ENCODE measurements at regions not wholly inside any gene's neighbourhood (a gene's known extent, or its start where the extent isn't known, plus 50 kb on each side); places are given as distances from the start of the nearest gene placed in this dataset.
"Not testable (repeated sequence)": the region's sequence is repeated elsewhere in the genome, so short reads cannot be mapped to it uniquely, and the experiment has no call there.

DNA sequence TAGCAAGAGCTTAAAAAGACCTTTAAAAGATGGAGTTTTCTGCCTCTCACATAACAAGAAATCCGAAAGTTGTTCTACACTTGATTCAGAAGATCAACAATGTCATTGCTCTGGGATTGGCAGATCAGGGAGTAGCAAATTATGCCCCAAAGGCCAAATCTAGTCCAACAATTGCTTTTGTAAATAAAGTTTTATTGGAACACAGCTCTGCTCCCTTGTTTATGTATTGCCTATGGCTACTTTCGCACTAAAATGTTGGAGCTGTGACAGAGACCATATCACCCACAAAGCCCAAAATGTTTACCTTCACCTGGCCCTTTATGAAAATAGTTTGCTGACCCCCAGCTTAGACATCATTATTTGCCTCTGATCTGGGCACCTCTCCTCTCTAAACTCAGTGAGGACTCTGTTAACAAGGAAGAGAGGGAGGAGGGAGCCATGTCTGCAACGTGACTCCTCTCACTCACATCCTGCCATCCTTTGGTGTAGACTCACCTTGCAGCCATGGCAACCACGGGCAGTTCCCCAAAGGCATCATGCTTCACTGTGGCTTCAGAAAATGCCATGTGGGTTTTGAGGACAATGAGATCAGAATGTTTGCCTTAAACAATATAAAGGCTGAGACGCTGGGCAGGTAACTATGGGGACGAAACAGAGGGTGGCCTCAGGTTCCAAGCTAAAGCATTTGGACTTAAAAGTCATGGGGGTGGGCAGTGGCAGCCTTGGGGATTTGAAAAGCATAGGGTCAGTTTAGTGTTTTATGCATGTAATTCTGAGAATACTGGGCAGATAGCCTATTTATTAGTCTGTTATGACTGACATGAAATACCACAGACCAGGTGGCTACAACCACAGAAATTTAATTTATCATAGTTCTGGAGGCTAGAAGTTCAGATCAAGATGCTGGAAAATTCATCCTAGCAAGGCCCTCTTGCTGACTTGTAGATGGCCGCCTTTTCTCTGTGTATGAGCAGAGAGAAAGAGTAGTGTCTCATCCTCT, 149.7 kb upstream of the TNFAIP3 start:
- no peaks in the 10 kb centered on the region for H3K27me3 ChIP-seq (replicated peaks in 1 of 4; ENCODE audit: control extremely low read depth in 1 of 4, control insufficient read depth in 3 of 4, insufficient read depth in 4 of 4, low read length in 3 of 4)
- no peaks in the 10 kb centered on the region for H3K4me1 Mint-ChIP-seq
- no peak overlapping the region for H3K27ac Mint-ChIP-seq
- H3K9ac ChIP-seq (ENCODE audit: low read length), result no peak overlapping the region
- ATAC-seq (ENCODE audit: low read depth) (no peak), DNase-seq (no peak)
- no peak overlapping the region for H3K4me3 ChIP-seq (ENCODE audit: control extremely low read depth in 1 of 5, extremely low read depth in 1 of 5, insufficient read depth in 1 of 5, low read depth in 2 of 5, low read length in 4 of 5)
- no peaks in the 10 kb centered on the region for H3K9me3 Mint-ChIP-seq (ENCODE audit: insufficient read depth)
- ChIA-PET POLR2A (no interaction called here), CTCF (interaction anchor here (1.1 to 1.6 kb wide), 4 partner anchors 8 to 229 kb away, joined by 4 to 5 read pairs (median 4); no protein-coding TSS in a partner anchor)
- H3K4me2 ChIP-seq (replicated peaks; ENCODE audit: low read depth, low read length, poor library complexity, severe bottlenecking), result no peak overlapping the region
- H3K27ac ChIP-seq (ENCODE audit: low read length in 2 of 2), result no peak overlapping the region
- H4K20me1 ChIP-seq (ENCODE audit: control insufficient read depth, insufficient read depth, low read length, poor library complexity, severe bottlenecking), result no peaks in the 10 kb centered on the region
- H3K36me3 ChIP-seq (replicated peaks in 1 of 2; ENCODE audit: control extremely low read depth in 1 of 2, control insufficient read depth in 1 of 2, extremely low read depth in 1 of 2, insufficient read depth in 2 of 2, low read length in 1 of 2), result no peaks in the 10 kb centered on the region
- H2AFZ ChIP-seq (ENCODE audit: insufficient read depth, low read depth, low read length, poor library complexity, severe bottlenecking), result no peak overlapping the region
- H3K4me1 ChIP-seq (ENCODE audit: control insufficient read depth in 2 of 2, insufficient read depth in 2 of 2, low read length in 2 of 2), result no peaks in the 10 kb centered on the region
- intact Hi-C loops (cut with micrococcal nuclease), result no loop called here
- TF ChIP-seq EZH2 (IDR thresholded peaks at IDR 0.05; ENCODE audit: borderline replicate concordance, insufficient read depth, low read depth, low read length, poor library complexity, severe bottlenecking), result no peak
- TF ChIP-seq, protein P1, sequence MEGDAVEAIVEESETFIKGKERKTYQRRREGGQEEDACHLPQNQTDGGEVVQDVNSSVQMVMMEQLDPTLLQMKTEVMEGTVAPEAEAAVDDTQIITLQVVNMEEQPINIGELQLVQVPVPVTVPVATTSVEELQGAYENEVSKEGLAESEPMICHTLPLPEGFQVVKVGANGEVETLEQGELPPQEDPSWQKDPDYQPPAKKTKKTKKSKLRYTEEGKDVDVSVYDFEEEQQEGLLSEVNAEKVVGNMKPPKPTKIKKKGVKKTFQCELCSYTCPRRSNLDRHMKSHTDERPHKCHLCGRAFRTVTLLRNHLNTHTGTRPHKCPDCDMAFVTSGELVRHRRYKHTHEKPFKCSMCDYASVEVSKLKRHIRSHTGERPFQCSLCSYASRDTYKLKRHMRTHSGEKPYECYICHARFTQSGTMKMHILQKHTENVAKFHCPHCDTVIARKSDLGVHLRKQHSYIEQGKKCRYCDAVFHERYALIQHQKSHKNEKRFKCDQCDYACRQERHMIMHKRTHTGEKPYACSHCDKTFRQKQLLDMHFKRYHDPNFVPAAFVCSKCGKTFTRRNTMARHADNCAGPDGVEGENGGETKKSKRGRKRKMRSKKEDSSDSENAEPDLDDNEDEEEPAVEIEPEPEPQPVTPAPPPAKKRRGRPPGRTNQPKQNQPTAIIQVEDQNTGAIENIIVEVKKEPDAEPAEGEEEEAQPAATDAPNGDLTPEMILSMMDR (IDR thresholded peaks at IDR 0.05), result no peak
- no peaks in the 10 kb centered on the region for H3K27me3 Mint-ChIP-seq
- no peaks in the 10 kb centered on the region for H3K79me2 ChIP-seq (ENCODE audit: control insufficient read depth, insufficient read depth, low read length)
- peaks cover 0 to 6% (median 0%) of the 10 kb centered on the region in 3 donors for H3K9me3 ChIP-seq (ENCODE audit: control extremely low read depth in 1 of 3, control insufficient read depth in 2 of 3, insufficient read depth in 1 of 3, low read length in 2 of 3)
- WGBS (ENCODE audit: insufficient coverage), result 89% methylated on average over 5 of the region's 7 CpGs
- H3K4me3 Mint-ChIP-seq, result no peak overlapping the region

DNA sequence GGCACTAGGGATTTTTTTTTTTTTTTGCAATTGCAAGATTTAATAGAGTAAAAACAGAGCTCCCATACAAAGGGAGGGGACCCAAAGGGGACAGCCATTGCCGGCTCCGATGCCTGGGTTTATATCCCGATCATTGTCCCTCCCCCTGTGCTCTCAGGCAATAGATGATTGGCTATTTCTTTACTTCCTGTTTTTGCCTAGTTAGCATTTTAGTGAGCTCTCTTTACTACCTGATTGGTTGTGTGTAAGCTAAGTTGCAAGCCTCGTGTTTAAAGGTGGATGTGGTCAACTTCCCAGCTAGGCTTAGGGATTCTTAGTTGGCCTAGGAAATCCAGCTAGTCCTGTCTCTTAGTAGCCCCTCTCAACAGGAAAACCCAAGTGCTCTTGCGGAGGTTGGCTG, 148.2 kb upstream of the TNFAIP3 start:
- H3K27me3 ChIP-seq (replicated peaks in 1 of 4; ENCODE audit: control extremely low read depth in 1 of 4, control insufficient read depth in 3 of 4, insufficient read depth in 4 of 4, low read length in 3 of 4); H4K20me1 ChIP-seq (ENCODE audit: control insufficient read depth, insufficient read depth, low read length, poor library complexity, severe bottlenecking); intact Hi-C loops (cut with micrococcal nuclease); H3K9me3 ChIP-seq (ENCODE audit: control extremely low read depth in 1 of 3, control insufficient read depth in 2 of 3, insufficient read depth in 1 of 3, low read length in 2 of 3); POLR2A ChIA-PET; ATAC-seq (ENCODE audit: low read depth); H3K27ac ChIP-seq (ENCODE audit: low read length in 2 of 2); H3K27ac Mint-ChIP-seq; H2AFZ ChIP-seq (ENCODE audit: insufficient read depth, low read depth, low read length, poor library complexity, severe bottlenecking); H3K4me3 ChIP-seq (ENCODE audit: control extremely low read depth in 1 of 5, extremely low read depth in 1 of 5, insufficient read depth in 1 of 5, low read depth in 2 of 5, low read length in 4 of 5); DNase-seq; H3K4me1 Mint-ChIP-seq; H3K27me3 Mint-ChIP-seq; CTCF ChIA-PET; H3K4me3 Mint-ChIP-seq; H3K4me2 ChIP-seq (replicated peaks; ENCODE audit: low read depth, low read length, poor library complexity, severe bottlenecking); H3K9me3 Mint-ChIP-seq (ENCODE audit: insufficient read depth); H3K79me2 ChIP-seq (ENCODE audit: control insufficient read depth, insufficient read depth, low read length); H3K36me3 ChIP-seq (replicated peaks in 1 of 2; ENCODE audit: control extremely low read depth in 1 of 2, control insufficient read depth in 1 of 2, extremely low read depth in 1 of 2, insufficient read depth in 2 of 2, low read length in 1 of 2); H3K9ac ChIP-seq (ENCODE audit: low read length); H3K4me1 ChIP-seq (ENCODE audit: control insufficient read depth in 2 of 2, insufficient read depth in 2 of 2, low read length in 2 of 2): not testable (repeated sequence)
- WGBS (ENCODE audit: insufficient coverage), result 94% methylated on average over 2 of the region's 5 CpGs
